ENCODE measurements at regions not wholly inside any gene's neighbourhood (a gene's known extent, or its start where the extent isn't known, plus 50 kb on each side); places are given as distances from the start of the nearest gene placed in this dataset.
A peak's percentile ranks its signal among the peaks of the same experiment; 100 is the strongest.

DNA sequence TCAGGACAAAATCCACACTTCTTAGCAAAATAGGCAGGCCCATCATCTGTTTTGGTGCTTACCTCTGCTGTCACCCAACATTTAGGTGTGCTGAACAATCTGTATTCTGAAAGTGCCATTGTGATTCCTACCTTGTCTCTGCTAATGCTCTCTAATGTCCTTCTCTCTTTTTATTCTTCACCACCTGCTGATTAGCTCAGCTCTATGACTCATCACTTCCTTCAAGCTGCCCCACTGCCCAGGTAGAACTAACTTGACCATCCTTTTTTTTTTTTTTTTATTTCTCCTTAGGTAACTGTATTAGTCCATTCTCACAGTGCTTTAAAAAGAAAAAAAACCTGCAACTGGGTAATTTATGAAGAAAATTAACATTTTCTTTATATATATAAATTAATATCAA, 478.7 kb upstream of the POU3F3 start:
- DNase-seq = no peak
- H3K4me1 Mint-ChIP-seq = peaks cover 6% of the 10 kb centered on the region
- H3K36me3 Mint-ChIP-seq (ENCODE audit: low read depth) = no peaks in the 10 kb centered on the region
- H3K27me3 Mint-ChIP-seq (ENCODE audit: low read depth, poor library complexity) = peaks cover 18% of the 10 kb centered on the region
- no peak overlapping the region for H3K27ac Mint-ChIP-seq
- H3K4me3 Mint-ChIP-seq = no peak overlapping the region
- H3K9me3 Mint-ChIP-seq = no peaks in the 10 kb centered on the region
- TF ChIP-seq, protein P1, sequence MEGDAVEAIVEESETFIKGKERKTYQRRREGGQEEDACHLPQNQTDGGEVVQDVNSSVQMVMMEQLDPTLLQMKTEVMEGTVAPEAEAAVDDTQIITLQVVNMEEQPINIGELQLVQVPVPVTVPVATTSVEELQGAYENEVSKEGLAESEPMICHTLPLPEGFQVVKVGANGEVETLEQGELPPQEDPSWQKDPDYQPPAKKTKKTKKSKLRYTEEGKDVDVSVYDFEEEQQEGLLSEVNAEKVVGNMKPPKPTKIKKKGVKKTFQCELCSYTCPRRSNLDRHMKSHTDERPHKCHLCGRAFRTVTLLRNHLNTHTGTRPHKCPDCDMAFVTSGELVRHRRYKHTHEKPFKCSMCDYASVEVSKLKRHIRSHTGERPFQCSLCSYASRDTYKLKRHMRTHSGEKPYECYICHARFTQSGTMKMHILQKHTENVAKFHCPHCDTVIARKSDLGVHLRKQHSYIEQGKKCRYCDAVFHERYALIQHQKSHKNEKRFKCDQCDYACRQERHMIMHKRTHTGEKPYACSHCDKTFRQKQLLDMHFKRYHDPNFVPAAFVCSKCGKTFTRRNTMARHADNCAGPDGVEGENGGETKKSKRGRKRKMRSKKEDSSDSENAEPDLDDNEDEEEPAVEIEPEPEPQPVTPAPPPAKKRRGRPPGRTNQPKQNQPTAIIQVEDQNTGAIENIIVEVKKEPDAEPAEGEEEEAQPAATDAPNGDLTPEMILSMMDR (IDR thresholded peaks at IDR 0.05) = no peak

DNA sequence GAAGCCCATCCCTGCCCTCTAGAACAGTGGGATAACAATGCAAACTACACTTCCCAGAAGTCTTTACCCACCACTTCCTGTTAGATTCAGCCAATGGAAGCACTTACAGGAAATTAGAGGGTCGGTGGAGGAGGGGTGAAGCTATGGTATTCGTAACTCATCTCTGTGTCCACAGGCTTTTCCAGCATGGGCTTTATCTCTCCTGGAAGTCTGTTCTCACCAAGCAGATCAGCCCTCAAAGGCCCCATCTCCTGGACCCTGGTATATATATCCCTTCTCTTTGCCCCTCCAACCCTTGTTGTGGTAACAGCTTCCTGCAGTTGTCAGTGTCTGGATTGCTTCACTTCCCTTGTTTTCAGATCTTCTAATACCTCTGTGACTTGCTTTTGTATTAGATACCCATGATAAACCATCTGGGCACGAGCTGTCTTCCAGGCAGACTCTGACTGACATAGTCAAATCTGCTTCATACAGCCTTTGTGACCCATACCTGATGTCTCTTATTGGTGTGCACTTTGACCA, 475.0 kb upstream of the POU3F3 start:
- H3K4me3 Mint-ChIP-seq = peak overlapping the region; percentile 83
- no peaks in the 10 kb centered on the region for H3K9me3 Mint-ChIP-seq
- no peak overlapping the region for H3K27ac Mint-ChIP-seq
- TF ChIP-seq, protein P1 (IDR thresholded peaks at IDR 0.05) = no peak
- peaks cover 7% of the 10 kb centered on the region for H3K4me1 Mint-ChIP-seq
- DNase-seq = peak; percentile 11
- no peaks in the 10 kb centered on the region for H3K36me3 Mint-ChIP-seq (ENCODE audit: low read depth)
- H3K27me3 Mint-ChIP-seq (ENCODE audit: low read depth, poor library complexity) = peaks cover 15% of the 10 kb centered on the region

DNA sequence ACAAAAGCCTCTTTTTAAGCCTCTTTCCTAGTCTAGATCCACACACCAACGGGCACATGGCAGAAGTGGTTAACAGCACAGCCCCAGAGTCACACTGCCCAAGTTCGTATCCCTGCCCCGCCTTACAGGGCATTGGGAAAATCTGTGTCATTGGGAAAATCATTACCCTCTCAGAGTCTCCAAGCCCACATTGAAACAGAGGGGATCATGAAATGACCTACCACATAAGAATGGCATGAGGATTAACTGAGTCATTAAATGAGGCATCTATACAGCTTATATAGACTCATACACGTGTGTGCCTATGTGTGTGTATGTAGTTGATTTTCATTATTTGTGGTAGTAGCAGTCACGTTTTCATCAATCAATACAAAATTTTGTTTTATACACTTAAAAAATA, 469.0 kb upstream of the POU3F3 start:
- no peak for DNase-seq
- Mint-ChIP-seq H3K27ac (no peak overlapping the region), H3K9me3 (peaks cover 13% of the 10 kb centered on the region), H3K4me3 (no peak overlapping the region), H3K27me3 (ENCODE audit: low read depth, poor library complexity) (peaks cover 29% of the 10 kb centered on the region), H3K36me3 (ENCODE audit: low read depth) (no peaks in the 10 kb centered on the region), H3K4me1 (peaks cover 3% of the 10 kb centered on the region)
- TF ChIP-seq, protein P1 (IDR thresholded peaks at IDR 0.05) = no peak

DNA sequence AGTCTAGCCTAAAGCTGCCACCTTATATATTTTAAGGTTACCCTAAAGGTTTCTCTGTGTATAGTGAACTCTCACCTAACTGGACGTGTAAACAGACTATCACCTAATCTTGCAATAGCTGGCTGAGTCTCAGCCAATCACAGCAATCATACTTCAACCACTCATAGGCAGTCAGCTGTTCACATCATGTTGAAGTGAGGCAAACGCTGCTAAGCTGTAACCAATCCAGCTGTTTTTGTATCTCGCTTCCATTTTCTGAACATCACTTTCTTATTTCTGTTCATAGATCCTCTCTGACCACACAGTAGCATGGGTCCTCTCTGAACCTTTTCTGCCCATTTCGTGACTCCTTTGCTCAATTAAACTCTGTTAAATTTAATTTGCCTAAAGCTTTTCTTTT, 468.2 kb upstream of the POU3F3 start:
- Mint-ChIP-seq H3K4me3 (no peak overlapping the region), H3K9me3 (peaks cover 17% of the 10 kb centered on the region), H3K4me1 (no peaks in the 10 kb centered on the region), H3K27ac (no peak overlapping the region), H3K27me3 (ENCODE audit: low read depth, poor library complexity) (peaks cover 29% of the 10 kb centered on the region), H3K36me3 (ENCODE audit: low read depth) (no peaks in the 10 kb centered on the region)
- TF ChIP-seq, protein P1 (IDR thresholded peaks at IDR 0.05) = no peak
- DNase-seq = no peak

DNA sequence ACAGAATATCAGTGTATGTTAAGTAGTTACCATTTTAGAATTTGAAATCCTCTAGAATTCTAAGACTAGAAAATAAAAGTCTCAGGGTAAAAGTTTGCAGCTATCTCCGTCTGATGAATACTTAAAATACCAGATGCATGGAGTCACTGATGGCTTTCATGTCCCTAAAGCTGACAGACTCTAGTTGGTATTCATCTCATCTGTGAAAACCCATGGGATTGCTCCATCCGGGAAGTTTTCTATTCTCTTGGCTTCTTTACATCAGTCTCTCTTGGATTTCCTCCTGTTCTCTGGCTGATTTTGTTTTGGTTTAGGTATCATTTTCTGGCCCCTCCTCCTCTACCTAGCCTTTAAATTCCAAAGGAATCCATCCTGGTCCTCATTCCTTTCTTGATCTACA, 465.6 kb upstream of the POU3F3 start:
- peaks cover 17% of the 10 kb centered on the region for H3K9me3 Mint-ChIP-seq
- no peaks in the 10 kb centered on the region for H3K36me3 Mint-ChIP-seq (ENCODE audit: low read depth)
- H3K27me3 Mint-ChIP-seq (ENCODE audit: low read depth, poor library complexity) = peaks cover 27% of the 10 kb centered on the region
- H3K4me3 Mint-ChIP-seq = no peak overlapping the region
- TF ChIP-seq, protein P1 (IDR thresholded peaks at IDR 0.05) = no peak
- H3K27ac Mint-ChIP-seq = no peak overlapping the region
- no peak for DNase-seq
- H3K4me1 Mint-ChIP-seq = no peaks in the 10 kb centered on the region

DNA sequence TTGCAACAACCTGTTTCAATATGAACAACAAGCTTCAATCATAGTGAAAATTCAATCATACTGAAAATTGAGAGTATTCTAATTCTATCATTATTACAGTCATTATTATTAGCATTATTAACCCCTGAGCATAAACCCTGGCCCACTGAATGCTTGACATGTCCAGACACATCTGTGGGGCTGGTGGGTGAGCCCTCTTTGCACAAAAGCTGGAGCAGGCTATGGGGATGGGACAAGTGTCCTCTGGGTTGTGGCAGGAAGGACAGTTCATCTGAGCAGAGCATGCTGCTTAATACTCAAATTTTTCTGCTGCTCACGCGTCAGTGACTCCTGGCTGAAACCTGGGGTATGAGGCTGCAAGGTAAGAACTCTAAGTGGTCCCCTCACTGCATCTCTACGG, 451.1 kb upstream of the POU3F3 start:
- H3K27me3 Mint-ChIP-seq (ENCODE audit: low read depth, poor library complexity) = peaks cover 2% of the 10 kb centered on the region
- H3K4me1 Mint-ChIP-seq = peaks cover 13% of the 10 kb centered on the region
- no peak overlapping the region for H3K27ac Mint-ChIP-seq
- no peak for DNase-seq
- no peaks in the 10 kb centered on the region for H3K36me3 Mint-ChIP-seq (ENCODE audit: low read depth)
- TF ChIP-seq, protein P1 (IDR thresholded peaks at IDR 0.05) = no peak
- no peaks in the 10 kb centered on the region for H3K9me3 Mint-ChIP-seq
- H3K4me3 Mint-ChIP-seq = no peak overlapping the region
